H1 (cell line): ENCODE measurements at regions not wholly inside any gene's neighbourhood (a gene's known extent, or its start where the extent isn't known, plus 50 kb on each side); places are given as distances from the start of the nearest gene placed in this dataset.

ENCODE experiments used
- CTCF ChIA-PET: fragments of 300-600 bp; sonication (Branson Sonifier 250); formaldehyde crosslinking; loops from one replicate; lab custom pipeline; 2021; ENCODE audit not compliant: partially characterized antibody; lab: Charles Lee
- POLR2A ChIA-PET: fragments of 300-600 bp; sonication (Branson Sonifier 250); formaldehyde crosslinking; loops from one replicate; lab custom pipeline; 2021; ENCODE audit warnings: inconsistent platforms; ENCODE audit not compliant: partially characterized antibody; lab: Charles Lee
- DNase-seq, 2 experiments: peaks; one replicate each; pipeline versions ENCODE4 v3.0.0 to v3.0.0-alpha.2; 2010 to 2022; ENCODE audit warnings: low spot score in 2 of 2, low read depth in 1 of 2, mixed read lengths in 1 of 2
- FAIRE-seq: peaks from 2 replicates; lab custom pipeline; 2011; peaks lifted over from hg19 to GRCh38; lab: Jason Lieb, UNC
- H2AFZ ChIP-seq: 2 replicates; pipeline ENCODE4 v1.8.1; 2012; ENCODE audit warnings: low read length, inconsistent platforms
- H2AK5ac ChIP-seq: 2 replicates; pipeline ENCODE4 v1.6.1; 2013; ENCODE audit warnings: low read depth, low read length
- H2BK120ac ChIP-seq: replicated peaks from 2 replicates; pipeline ENCODE3; 2013; ENCODE audit warnings: low read depth, low read length, inconsistent platforms
- H2BK12ac ChIP-seq: 2 replicates; pipeline ENCODE4 v1.6.1; 2013; ENCODE audit warnings: low read depth, low read length
- H2BK15ac ChIP-seq: 2 replicates; pipeline ENCODE4 v1.6.1; 2013; ENCODE audit warnings: low read length
- H2BK20ac ChIP-seq: 2 replicates; pipeline ENCODE4 v1.6.1; 2013; ENCODE audit warnings: low read length
- H2BK5ac ChIP-seq: 2 replicates; pipeline ENCODE4 v1.6.1; 2013; ENCODE audit warnings: low read depth, low read length
- H3K14ac ChIP-seq: 2 replicates; pipeline ENCODE4 v1.6.1; 2013; ENCODE audit warnings: inconsistent platforms; ENCODE audit not compliant: insufficient read length
- H3K18ac ChIP-seq: 2 replicates; pipeline ENCODE4 v1.6.1; 2013; ENCODE audit warnings: low read length; ENCODE audit errors: extremely low read depth
- H3K23ac ChIP-seq: 2 replicates; pipeline ENCODE4 v1.6.1; 2013; ENCODE audit warnings: inconsistent platforms; ENCODE audit not compliant: insufficient read length
- H3K23me2 ChIP-seq: 2 replicates; pipeline ENCODE4 v1.6.1; 2013; ENCODE audit warnings: low read depth, low read length
- H3K27ac ChIP-seq: 2 replicates; pipeline ENCODE4 v1.6.1; 2011; ENCODE audit warnings: low read depth, low read length, inconsistent platforms
- H3K27me3 ChIP-seq, 4 experiments: replicated peaks in 1 of 4; 1 replicate in 1 of 4; 2 replicates in 3 of 4; pipeline versions ENCODE4 v1.6.1 to v1.8.1; 2011 to 2013; ENCODE audit warnings: low read length in 3 of 4, mild to moderate bottlenecking in 3 of 4, inconsistent platforms in 2 of 4, mixed read lengths in 2 of 4, moderate library complexity in 1 of 4; ENCODE audit not compliant: control insufficient read depth in 3 of 4, insufficient read depth in 3 of 4; ENCODE audit errors: extremely low read depth in 1 of 4
- H3K36me3 ChIP-seq, 4 experiments: 2 replicates each; pipeline versions ENCODE4 v1.6.1 to v1.8.1; 2011 to 2013; ENCODE audit warnings: mild to moderate bottlenecking in 4 of 4, low read length in 3 of 4, moderate library complexity in 2 of 4, control low read depth in 1 of 4, inconsistent platforms in 1 of 4; ENCODE audit not compliant: insufficient read depth in 4 of 4, control insufficient read depth in 2 of 4
- H3K4ac ChIP-seq: replicated peaks from 2 replicates; pipeline ENCODE3; 2013; ENCODE audit warnings: low read length, low read depth, mixed read lengths, inconsistent platforms; ENCODE audit not compliant: insufficient read length
- H3K4me1 ChIP-seq, 4 experiments: replicated peaks in 1 of 4; 1 replicate in 1 of 4; 2 replicates in 3 of 4; pipeline versions ENCODE4 v1.6.1 to v1.8.1; 2011 to 2013; ENCODE audit warnings: low read length in 3 of 4, inconsistent platforms in 2 of 4, mixed read lengths in 1 of 4; ENCODE audit not compliant: insufficient read depth in 4 of 4, control insufficient read depth in 3 of 4
- H3K4me2 ChIP-seq, 2 experiments: 2 replicates each; pipeline versions ENCODE4 v1.6.1 to v1.8.1; 2011 to 2013; ENCODE audit warnings: low read depth in 2 of 2, low read length in 2 of 2, control low read depth in 1 of 2, inconsistent platforms in 1 of 2, mild to moderate bottlenecking in 1 of 2; ENCODE audit not compliant: insufficient read depth in 1 of 2
- H3K4me3 ChIP-seq, 4 experiments: fragments of 200-600, 300-600 bp in 1 of 4; sonication (generic), shearing (Covaris generic), sonication (Bioruptor Twin) in 1 of 4; 2 replicates each; pipeline versions ENCODE4 v1.5.1 to v1.8.1; 2011 to 2016; ENCODE audit warnings: low read length in 4 of 4, low read depth in 3 of 4, control low read depth in 2 of 4, inconsistent platforms in 2 of 4, mild to moderate bottlenecking in 2 of 4, mixed read lengths in 1 of 4, moderate library complexity in 1 of 4; ENCODE audit not compliant: insufficient read depth in 2 of 4; ENCODE audit errors: extremely low read depth in 1 of 4
- H3K56ac ChIP-seq: replicated peaks from 2 replicates; pipeline ENCODE3; 2013; ENCODE audit warnings: low read depth, mild to moderate bottlenecking, mixed read lengths, low read length, inconsistent platforms; ENCODE audit not compliant: insufficient read length
- H3K79me1 ChIP-seq: 2 replicates; pipeline ENCODE4 v1.6.1; 2013; ENCODE audit warnings: low read depth, low read length, control low read depth
- H3K79me2 ChIP-seq, 2 experiments: 2 replicates each; pipeline versions ENCODE4 v1.6.1 to v1.8.1; 2012 to 2013; ENCODE audit warnings: low read length in 2 of 2, mild to moderate bottlenecking in 2 of 2, inconsistent platforms in 1 of 2; ENCODE audit not compliant: insufficient read depth in 2 of 2, control insufficient read depth in 1 of 2
- H3K9ac ChIP-seq, 4 experiments: replicated peaks in 1 of 4; 1 replicate in 1 of 4; 2 replicates in 3 of 4; pipeline versions ENCODE4 v1.6.1 to v1.8.1; 2011 to 2013; ENCODE audit warnings: low read depth in 3 of 4, low read length in 3 of 4, control low read depth in 2 of 4, mild to moderate bottlenecking in 2 of 4, moderate library complexity in 2 of 4, inconsistent platforms in 1 of 4; ENCODE audit errors: extremely low read depth in 1 of 4
- H3K9me3 ChIP-seq, 2 experiments: 2 replicates each; pipeline versions ENCODE4 v1.6.1 to v1.8.1; 2012 to 2013; ENCODE audit warnings: mild to moderate bottlenecking in 2 of 2, moderate library complexity in 2 of 2, control low read depth in 1 of 2, inconsistent platforms in 1 of 2, low read depth in 1 of 2, low read length in 1 of 2, mixed read lengths in 1 of 2; ENCODE audit not compliant: insufficient read depth in 2 of 2
- H4K20me1 ChIP-seq, 2 experiments: replicated peaks in 1 of 2; 2 replicates each; pipeline versions ENCODE3 to v1.8.1; 2011 to 2013; ENCODE audit warnings: inconsistent platforms in 2 of 2, low read length in 2 of 2, mild to moderate bottlenecking in 1 of 2; ENCODE audit not compliant: insufficient read depth in 2 of 2, control insufficient read depth in 1 of 2
- H4K5ac ChIP-seq: 2 replicates; pipeline ENCODE4 v1.6.1; 2013; ENCODE audit warnings: low read length, low read depth, mixed read lengths, inconsistent platforms; ENCODE audit not compliant: insufficient read length
- H4K8ac ChIP-seq: 2 replicates; pipeline ENCODE4 v1.8.0; 2013; ENCODE audit warnings: mild to moderate bottlenecking, moderate library complexity, low read length, inconsistent platforms; ENCODE audit not compliant: insufficient read depth; ENCODE audit errors: extremely low read depth
- H4K91ac ChIP-seq: replicated peaks from 2 replicates; pipeline ENCODE3; 2013; ENCODE audit warnings: low read length, mixed read lengths, inconsistent platforms; ENCODE audit not compliant: insufficient read length
- CTBP2 ChIP-seq: IDR thresholded peaks from 2 replicates; pipeline ENCODE4 v1.7.0; 2011; ENCODE audit warnings: borderline replicate concordance, mild to moderate bottlenecking, moderate library complexity, mixed read lengths, low read length; ENCODE audit not compliant: insufficient read depth, insufficient read length
- EZH2 ChIP-seq: fragments of 200-600 bp; sonication (generic); IDR thresholded peaks from 2 replicates; pipeline ENCODE4 v1.7.1; 2012; ENCODE audit warnings: low read depth, mild to moderate bottlenecking, moderate library complexity, low read length, inconsistent platforms; ENCODE audit not compliant: severe bottlenecking
- GTF2F1 ChIP-seq: IDR thresholded peaks from 2 replicates; pipeline ENCODE4 v1.6.1; 2012; ENCODE audit warnings: low read depth, low read length, improper control_type of control experiment, borderline replicate concordance
- SIN3A ChIP-seq, 2 experiments: IDR thresholded peaks in 1 of 2; conservative IDR thresholded peaks in 1 of 2; 2 replicates each; pipeline ENCODE4 v1.6.1; 2011 to 2012; ENCODE audit warnings: low read length in 2 of 2, improper control_type of control experiment in 1 of 2, low read depth in 1 of 2, mild to moderate bottlenecking in 1 of 2
- SIRT6 ChIP-seq: IDR thresholded peaks from one replicate; pipeline ENCODE4 v1.7.1; 2012; ENCODE audit warnings: low read length, inconsistent platforms
- SP1 ChIP-seq: IDR thresholded peaks from 2 replicates; pipeline ENCODE4 v1.6.1; 2011; ENCODE audit warnings: low read depth, low read length
- WGBS, 2 experiments: shearing (Covaris generic) in 1 of 2; methylation state at CpG; one replicate each; pipeline versions ENCODE4 v1.1.6 to v1.1.7; 2013 to 2015; ENCODE audit warnings: low lambda C conversion rate in 2 of 2, mixed read lengths in 2 of 2, inconsistent platforms in 1 of 2, low coverage in 1 of 2, missing lambda C conversion rate in 1 of 2; ENCODE audit not compliant: insufficient replicate concordance in 2 of 2, insufficient coverage in 1 of 2, insufficient read length in 1 of 2; ENCODE audit errors: extremely low coverage in 1 of 2, missing lambda C conversion rate in 1 of 2; 5-methylcytosine and 5-hydroxymethylcytosine counted together
- TF ChIP-seq, protein P1 (sequence below): IDR thresholded peaks from 2 replicates; pipeline ENCODE4 v1.6.1; 2012; ENCODE audit warnings: inconsistent platforms
- TF ChIP-seq, protein P2 (sequence below): IDR thresholded peaks from 2 replicates; pipeline ENCODE4 v1.6.1; 2012; ENCODE audit warnings: inconsistent platforms

DNA sequence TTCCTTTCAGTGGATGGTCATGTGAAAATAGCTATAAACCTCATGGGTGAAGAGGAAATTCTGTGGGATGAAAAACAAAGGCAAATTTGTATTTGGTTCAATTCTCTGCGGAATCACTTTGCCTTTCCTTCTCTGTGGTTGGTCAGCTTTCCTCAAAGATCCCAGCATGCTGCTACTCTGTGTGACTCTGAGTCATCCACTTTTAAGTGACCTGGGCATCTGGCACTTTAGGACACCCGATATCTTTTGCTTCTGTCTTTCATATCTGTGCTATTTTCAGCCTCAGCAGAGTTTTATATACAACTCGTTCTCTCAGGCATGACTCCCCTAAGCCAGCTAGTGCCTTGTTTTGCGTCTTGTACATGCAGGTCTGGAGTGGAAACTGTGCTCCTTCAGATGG lies 217.0 kb upstream of the PIEZO2 start:
- Histone ChIP-seq H3K9ac (no peak overlapping the region), H4K91ac (no peak overlapping the region), H2AK5ac (no peak overlapping the region), H3K4ac (no peak overlapping the region), H3K4me3 (no peak overlapping the region), H2BK12ac (no peak overlapping the region), H3K4me2 (no peak overlapping the region), H4K5ac (no peak overlapping the region), H3K27me3 (no peaks in the 10 kb centered on the region), H2AFZ (0 out of 2 replicates have a peak overlapping the region, but pooled peaks have one; percentile 34), H3K14ac (no peak overlapping the region), H3K27ac (no peak overlapping the region), H3K79me1 (no peaks in the 10 kb centered on the region), H2BK15ac (no peak overlapping the region), H2BK20ac (no peak overlapping the region), H3K36me3 (no peaks in the 10 kb centered on the region), H3K4me1 (peaks cover 0 to 3% (median under 1%) of the 10 kb centered on the region in 4 experiments; a peak in 1 of 7 replicates), H3K9me3 (no peaks in the 10 kb centered on the region), H3K79me2 (no peaks in the 10 kb centered on the region), H2BK120ac (no peak overlapping the region), H3K23ac (no peak overlapping the region), H2BK5ac (no peak overlapping the region), H4K8ac (no peak overlapping the region), H4K20me1 (no peaks in the 10 kb centered on the region), H3K18ac (no peak overlapping the region), H3K23me2 (no peaks in the 10 kb centered on the region), H3K56ac (no peak overlapping the region)
- POLR2A ChIA-PET = no interaction called here
- FAIRE-seq (no peak), DNase-seq (no peak)
- WGBS, 2 experiments = 87% methylated on average over 4 of the region's 4 CpGs; no CpG with 5 or more reads in 1 of the 2 experiments
- CTCF ChIA-PET = interaction anchor here (1.3 kb wide), 1 partner anchor 152 kb away, joined by 4 read pairs; no protein-coding TSS in a partner anchor
- TF ChIP-seq GTF2F1 (no peak), CTBP2 (no peak), SP1 (no peak), EZH2 (no peak), SIN3A (conservative IDR thresholded peaks at IDR 0.05 in 1 of 2, IDR thresholded peaks at IDR 0.05 in 1 of 2; ENCODE audit: low read depth in 1 of 2, low read length in 2 of 2) (no peak), SIRT6 (no peak)
- TF ChIP-seq, protein P1, sequence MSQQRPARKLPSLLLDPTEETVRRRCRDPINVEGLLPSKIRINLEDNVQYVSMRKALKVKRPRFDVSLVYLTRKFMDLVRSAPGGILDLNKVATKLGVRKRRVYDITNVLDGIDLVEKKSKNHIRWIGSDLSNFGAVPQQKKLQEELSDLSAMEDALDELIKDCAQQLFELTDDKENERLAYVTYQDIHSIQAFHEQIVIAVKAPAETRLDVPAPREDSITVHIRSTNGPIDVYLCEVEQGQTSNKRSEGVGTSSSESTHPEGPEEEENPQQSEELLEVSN = no peak
- TF ChIP-seq, protein P2, sequence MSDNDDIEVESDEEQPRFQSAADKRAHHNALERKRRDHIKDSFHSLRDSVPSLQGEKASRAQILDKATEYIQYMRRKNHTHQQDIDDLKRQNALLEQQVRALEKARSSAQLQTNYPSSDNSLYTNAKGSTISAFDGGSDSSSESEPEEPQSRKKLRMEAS = no peak
